ENCODE measurements at regions not wholly inside any gene's neighbourhood (a gene's known extent, or its start where the extent isn't known, plus 50 kb on each side); places are given as distances from the start of the nearest gene placed in this dataset.

DNA sequence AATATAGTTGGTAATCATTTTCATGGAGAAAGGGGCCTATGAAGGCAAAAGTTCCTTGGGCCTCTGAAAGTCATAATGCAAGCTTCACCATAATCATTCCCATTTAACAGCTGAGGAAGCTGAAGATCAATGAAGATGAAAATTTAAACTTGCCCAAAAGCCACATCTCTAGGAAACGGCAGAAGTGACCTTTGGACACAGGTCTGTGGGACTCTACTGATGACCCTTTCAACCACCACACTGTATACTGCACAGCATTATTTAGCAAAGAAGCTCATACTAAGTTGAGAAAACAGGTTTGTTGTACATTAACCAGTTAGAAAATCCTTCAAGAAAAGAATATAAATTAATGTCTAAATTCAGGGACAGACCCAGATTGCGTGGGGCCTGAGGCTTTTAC lies 51.6 kb upstream of the ACTR3 start (continued):
- TF ChIP-seq, protein P1, sequence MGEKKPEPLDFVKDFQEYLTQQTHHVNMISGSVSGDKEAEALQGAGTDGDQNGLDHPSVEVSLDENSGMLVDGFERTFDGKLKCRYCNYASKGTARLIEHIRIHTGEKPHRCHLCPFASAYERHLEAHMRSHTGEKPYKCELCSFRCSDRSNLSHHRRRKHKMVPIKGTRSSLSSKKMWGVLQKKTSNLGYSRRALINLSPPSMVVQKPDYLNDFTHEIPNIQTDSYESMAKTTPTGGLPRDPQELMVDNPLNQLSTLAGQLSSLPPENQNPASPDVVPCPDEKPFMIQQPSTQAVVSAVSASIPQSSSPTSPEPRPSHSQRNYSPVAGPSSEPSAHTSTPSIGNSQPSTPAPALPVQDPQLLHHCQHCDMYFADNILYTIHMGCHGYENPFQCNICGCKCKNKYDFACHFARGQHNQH (CRISPR knock-in tag; IDR thresholded peaks at IDR 0.05): no peak
- TF ChIP-seq MXI1 (IDR thresholded peaks at IDR 0.05; ENCODE audit: borderline replicate concordance, low read depth, low read length) (no peak), SP140L (CRISPR knock-in tag; IDR thresholded peaks at IDR 0.05; ENCODE audit: borderline replicate concordance) (0 out of 2 replicates have a peak, but pooled peaks have one; percentile 78), ZSCAN9 (CRISPR knock-in tag; IDR thresholded peaks at IDR 0.05; ENCODE audit: borderline replicate concordance) (no peak)
- TF ChIP-seq, protein P2, sequence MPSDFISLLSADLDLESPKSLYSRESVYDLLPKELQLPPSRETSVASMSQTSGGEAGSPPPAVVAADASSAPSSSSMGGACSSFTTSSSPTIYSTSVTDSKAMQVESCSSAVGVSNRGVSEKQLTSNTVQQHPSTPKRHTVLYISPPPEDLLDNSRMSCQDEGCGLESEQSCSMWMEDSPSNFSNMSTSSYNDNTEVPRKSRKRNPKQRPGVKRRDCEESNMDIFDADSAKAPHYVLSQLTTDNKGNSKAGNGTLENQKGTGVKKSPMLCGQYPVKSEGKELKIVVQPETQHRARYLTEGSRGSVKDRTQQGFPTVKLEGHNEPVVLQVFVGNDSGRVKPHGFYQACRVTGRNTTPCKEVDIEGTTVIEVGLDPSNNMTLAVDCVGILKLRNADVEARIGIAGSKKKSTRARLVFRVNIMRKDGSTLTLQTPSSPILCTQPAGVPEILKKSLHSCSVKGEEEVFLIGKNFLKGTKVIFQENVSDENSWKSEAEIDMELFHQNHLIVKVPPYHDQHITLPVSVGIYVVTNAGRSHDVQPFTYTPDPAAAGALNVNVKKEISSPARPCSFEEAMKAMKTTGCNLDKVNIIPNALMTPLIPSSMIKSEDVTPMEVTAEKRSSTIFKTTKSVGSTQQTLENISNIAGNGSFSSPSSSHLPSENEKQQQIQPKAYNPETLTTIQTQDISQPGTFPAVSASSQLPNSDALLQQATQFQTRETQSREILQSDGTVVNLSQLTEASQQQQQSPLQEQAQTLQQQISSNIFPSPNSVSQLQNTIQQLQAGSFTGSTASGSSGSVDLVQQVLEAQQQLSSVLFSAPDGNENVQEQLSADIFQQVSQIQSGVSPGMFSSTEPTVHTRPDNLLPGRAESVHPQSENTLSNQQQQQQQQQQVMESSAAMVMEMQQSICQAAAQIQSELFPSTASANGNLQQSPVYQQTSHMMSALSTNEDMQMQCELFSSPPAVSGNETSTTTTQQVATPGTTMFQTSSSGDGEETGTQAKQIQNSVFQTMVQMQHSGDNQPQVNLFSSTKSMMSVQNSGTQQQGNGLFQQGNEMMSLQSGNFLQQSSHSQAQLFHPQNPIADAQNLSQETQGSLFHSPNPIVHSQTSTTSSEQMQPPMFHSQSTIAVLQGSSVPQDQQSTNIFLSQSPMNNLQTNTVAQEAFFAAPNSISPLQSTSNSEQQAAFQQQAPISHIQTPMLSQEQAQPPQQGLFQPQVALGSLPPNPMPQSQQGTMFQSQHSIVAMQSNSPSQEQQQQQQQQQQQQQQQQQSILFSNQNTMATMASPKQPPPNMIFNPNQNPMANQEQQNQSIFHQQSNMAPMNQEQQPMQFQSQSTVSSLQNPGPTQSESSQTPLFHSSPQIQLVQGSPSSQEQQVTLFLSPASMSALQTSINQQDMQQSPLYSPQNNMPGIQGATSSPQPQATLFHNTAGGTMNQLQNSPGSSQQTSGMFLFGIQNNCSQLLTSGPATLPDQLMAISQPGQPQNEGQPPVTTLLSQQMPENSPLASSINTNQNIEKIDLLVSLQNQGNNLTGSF (CRISPR knock-in tag; IDR thresholded peaks at IDR 0.05): no peak

- Histone ChIP-seq H3K36me3 (replicated peaks in 1 of 2; ENCODE audit: control insufficient read depth in 1 of 2, insufficient read depth in 2 of 2, low read length in 2 of 2) (no peaks in the 10 kb centered on the region), H3K4me3 (replicated peaks in 1 of 3; ENCODE audit: insufficient read depth in 1 of 3, low read depth in 2 of 3, low read length in 3 of 3) (no peak overlapping the region), H2AFZ (ENCODE audit: low read length) (no peak overlapping the region), H3K79me2 (ENCODE audit: insufficient read depth, low read length) (no peaks in the 10 kb centered on the region), H3K27me3 (ENCODE audit: control insufficient read depth in 1 of 2, insufficient read depth in 2 of 2, low read length in 2 of 2) (no peaks in the 10 kb centered on the region), H3K4me2 (ENCODE audit: low read depth, low read length) (no peak overlapping the region), H4K20me1 (ENCODE audit: insufficient read depth, low read length) (no peaks in the 10 kb centered on the region), H3K9me3 (ENCODE audit: low read length) (no peaks in the 10 kb centered on the region), H3K9ac (ENCODE audit: insufficient read depth, low read depth, low read length) (no peak overlapping the region), H3K27ac (ENCODE audit: extremely low read length, insufficient read depth, low read length) (no peak overlapping the region), H3K4me1 (ENCODE audit: insufficient read depth, low read length) (peaks cover 15% of the 10 kb centered on the region)
- 41% methylated on average over 11 of the region's 11 CpGs for WGBS (ENCODE audit: low lambda C conversion rate)
- TF ChIP-seq, protein P3, sequence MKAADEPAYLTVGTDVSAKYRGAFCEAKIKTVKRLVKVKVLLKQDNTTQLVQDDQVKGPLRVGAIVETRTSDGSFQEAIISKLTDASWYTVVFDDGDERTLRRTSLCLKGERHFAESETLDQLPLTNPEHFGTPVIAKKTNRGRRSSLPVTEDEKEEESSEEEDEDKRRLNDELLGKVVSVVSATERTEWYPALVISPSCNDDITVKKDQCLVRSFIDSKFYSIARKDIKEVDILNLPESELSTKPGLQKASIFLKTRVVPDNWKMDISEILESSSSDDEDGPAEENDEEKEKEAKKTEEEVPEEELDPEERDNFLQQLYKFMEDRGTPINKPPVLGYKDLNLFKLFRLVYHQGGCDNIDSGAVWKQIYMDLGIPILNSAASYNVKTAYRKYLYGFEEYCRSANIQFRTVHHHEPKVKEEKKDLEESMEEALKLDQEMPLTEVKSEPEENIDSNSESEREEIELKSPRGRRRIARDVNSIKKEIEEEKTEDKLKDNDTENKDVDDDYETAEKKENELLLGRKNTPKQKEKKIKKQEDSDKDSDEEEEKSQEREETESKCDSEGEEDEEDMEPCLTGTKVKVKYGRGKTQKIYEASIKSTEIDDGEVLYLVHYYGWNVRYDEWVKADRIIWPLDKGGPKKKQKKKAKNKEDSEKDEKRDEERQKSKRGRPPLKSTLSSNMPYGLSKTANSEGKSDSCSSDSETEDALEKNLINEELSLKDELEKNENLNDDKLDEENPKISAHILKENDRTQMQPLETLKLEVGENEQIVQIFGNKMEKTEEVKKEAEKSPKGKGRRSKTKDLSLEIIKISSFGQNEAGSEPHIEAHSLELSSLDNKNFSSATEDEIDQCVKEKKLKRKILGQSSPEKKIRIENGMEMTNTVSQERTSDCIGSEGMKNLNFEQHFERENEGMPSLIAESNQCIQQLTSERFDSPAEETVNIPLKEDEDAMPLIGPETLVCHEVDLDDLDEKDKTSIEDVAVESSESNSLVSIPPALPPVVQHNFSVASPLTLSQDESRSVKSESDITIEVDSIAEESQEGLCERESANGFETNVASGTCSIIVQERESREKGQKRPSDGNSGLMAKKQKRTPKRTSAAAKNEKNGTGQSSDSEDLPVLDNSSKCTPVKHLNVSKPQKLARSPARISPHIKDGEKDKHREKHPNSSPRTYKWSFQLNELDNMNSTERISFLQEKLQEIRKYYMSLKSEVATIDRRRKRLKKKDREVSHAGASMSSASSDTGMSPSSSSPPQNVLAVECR (CRISPR knock-in tag; IDR thresholded peaks at IDR 0.05; ENCODE audit: borderline replicate concordance): no peak
- no peak for TF ChIP-seq ZBTB7B (CRISPR knock-in tag; IDR thresholded peaks at IDR 0.05)
- in situ Hi-C loops (cut with HindIII; ENCODE audit: extremely low pct_ligation_motif_present, low pct_unique_long_range_greater_than_20kb) (no loop called here), intact Hi-C loops (cut with micrococcal nuclease; ENCODE audit: unreplicated experiment) (no loop called here)
- no peak for ATAC-seq
- ChIA-PET CTCF (ENCODE audit: low intra/inter-chr PET ratio, low total read pairs) (no interaction called here), POLR2A (no interaction called here)
- no TSS peak for BruUV-seq (replicated peaks)
- no peak for FAIRE-seq
- no peak for DNase-seq (ENCODE audit: low spot score)
Observed at GRCh38 chr2:113834051-113834730, 55.7 kb upstream of the ACTR3 start.
